Large intestine (tissue), 3 donors: ENCODE measurements at regions not wholly inside any gene's neighbourhood (a gene's known extent, or its start where the extent isn't known, plus 50 kb on each side); places are given as distances from the start of the nearest gene placed in this dataset.

Experiments used
- DNase-seq, 2 donors: peaks; one replicate each; pipeline versions ENCODE4 v3.0.0 to v3.0.0-alpha.2; 2013
- H3K27ac ChIP-seq: one replicate; pipeline ENCODE4 v1.5.1; 2013; ENCODE audit warnings: low read length
- H3K27me3 ChIP-seq: 2 replicates; pipeline ENCODE4 v1.6.1; 2013; ENCODE audit warnings: low read length; ENCODE audit not compliant: control insufficient read depth, insufficient read depth
- H3K36me3 ChIP-seq: 2 replicates; pipeline ENCODE4 v1.6.1; 2013; ENCODE audit warnings: low read length; ENCODE audit not compliant: control insufficient read depth, insufficient read depth
- H3K4me1 ChIP-seq: one replicate; pipeline ENCODE4 v1.6.1; 2013; ENCODE audit warnings: low read length; ENCODE audit not compliant: control insufficient read depth, insufficient read depth
- H3K4me3 ChIP-seq: one replicate; pipeline ENCODE4 v1.5.1; 2013; ENCODE audit warnings: low read length
- H3K9me3 ChIP-seq: one replicate; pipeline ENCODE4 v1.6.1; 2013; ENCODE audit warnings: mild to moderate bottlenecking, low read depth, low read length, moderate library complexity; ENCODE audit not compliant: control insufficient read depth
- WGBS: methylation state at CpG from one replicate; pipeline ENCODE4 v1.1.5; 2013; ENCODE audit warnings: low lambda C conversion rate; ENCODE audit not compliant: insufficient coverage; 5-methylcytosine and 5-hydroxymethylcytosine counted together

DNA sequence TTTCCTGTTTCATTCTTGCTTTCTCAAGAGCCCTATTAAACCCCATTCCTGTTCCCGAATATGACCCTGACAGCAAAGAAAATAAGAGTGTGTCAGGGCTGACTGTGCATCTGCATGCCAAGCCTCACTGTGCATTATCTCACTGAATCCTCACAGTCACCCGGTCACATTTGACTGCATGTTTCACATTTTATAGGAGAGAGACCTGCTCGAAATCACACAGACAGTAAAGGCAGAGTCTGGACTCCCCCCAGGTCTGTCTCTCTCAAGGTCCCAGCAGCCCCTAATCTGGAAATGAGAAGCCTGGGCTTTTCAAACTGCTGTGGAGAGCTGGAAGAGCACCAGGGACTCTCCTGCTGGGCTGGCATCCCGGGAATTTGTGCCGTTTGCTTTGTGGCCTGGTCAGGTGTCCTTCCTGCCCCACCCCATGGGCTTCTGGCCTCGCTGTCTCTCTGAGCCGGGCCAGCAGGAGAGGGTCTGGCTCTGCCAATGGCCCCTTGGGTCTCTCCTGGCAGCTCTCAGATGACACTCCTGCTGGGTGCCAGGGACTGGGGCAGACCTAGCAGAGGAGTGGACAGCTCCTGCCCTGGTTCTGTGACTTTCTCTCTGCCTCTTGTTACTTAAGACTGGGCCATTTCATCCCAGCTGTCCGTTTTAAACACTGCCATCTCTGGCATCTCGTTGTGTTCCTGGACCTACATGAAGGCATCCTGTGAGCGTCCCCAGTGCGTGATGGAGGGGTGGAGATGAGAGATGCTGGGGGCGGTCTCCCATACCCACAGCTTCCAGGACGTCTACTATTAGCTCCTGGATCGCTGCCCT is 173.6 kb downstream of the ARHGAP12 start:
- no peak for DNase-seq
- WGBS: 60% methylated on average over 1 of the region's 14 CpGs
- no peak overlapping the region for H3K27ac ChIP-seq
- no peaks in the 10 kb centered on the region for H3K9me3 ChIP-seq
- H3K4me1 ChIP-seq: peaks cover 7% of the 10 kb centered on the region
- H3K36me3 ChIP-seq: no peaks in the 10 kb centered on the region
- H3K4me3 ChIP-seq: no peak overlapping the region
- H3K27me3 ChIP-seq: no peaks in the 10 kb centered on the region

DNA sequence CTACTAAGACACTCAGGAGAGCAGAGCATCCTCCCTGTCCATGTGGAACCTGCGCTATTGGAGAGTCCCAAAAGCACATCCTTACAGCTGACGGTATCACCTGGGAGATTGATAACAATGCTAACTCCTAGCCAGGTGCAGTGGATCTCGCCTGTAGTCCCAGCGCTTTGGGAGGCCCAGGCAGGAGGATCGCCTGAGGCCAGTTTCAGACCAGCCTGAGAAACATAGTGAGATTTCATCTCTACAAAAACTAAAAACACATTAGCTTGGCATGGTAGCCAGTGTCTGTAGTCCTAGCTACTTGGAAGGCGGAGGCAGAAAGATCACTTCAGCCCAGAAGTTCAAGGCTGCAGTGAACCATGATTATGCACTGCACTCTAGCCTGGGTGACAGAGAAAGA is 174.9 kb downstream of the ARHGAP12 start:
- WGBS: no CpG with 5 or more reads among the region's 6 CpGs

DNA sequence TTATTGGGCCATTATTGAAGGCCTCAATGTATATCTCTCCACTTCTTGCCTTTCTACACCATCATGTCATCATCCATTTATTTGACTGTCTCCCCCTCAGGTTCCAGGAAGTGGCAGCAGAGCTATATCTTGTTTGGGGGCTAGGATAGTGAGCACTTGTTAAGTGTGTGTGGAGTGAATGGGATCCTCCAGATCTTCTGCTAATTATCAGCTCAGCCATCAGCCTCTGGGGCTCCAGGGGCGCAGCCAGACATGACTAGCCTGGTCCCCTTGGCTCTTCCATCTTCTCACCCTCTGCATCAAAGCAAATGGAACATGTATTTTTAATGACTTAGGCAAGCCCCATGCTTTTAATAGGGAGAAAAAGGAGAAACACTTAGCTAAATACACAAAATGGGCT is 176.5 kb downstream of the ARHGAP12 start:
- Histone ChIP-seq H3K27ac (no peak overlapping the region), H3K27me3 (no peaks in the 10 kb centered on the region), H3K36me3 (no peaks in the 10 kb centered on the region), H3K9me3 (no peaks in the 10 kb centered on the region), H3K4me3 (no peak overlapping the region), H3K4me1 (no peaks in the 10 kb centered on the region)
- no peak for DNase-seq
- no CpG with 5 or more reads among the region's 1 CpG for WGBS

More for the DNA sequence above, 174.9 kb downstream of the ARHGAP12 start:
- no peaks in the 10 kb centered on the region for H3K36me3 ChIP-seq
- no peak overlapping the region for H3K27ac ChIP-seq
- H3K4me1 ChIP-seq: peaks cover 3% of the 10 kb centered on the region
- no peak overlapping the region for H3K4me3 ChIP-seq
- no peaks in the 10 kb centered on the region for H3K9me3 ChIP-seq
- H3K27me3 ChIP-seq: no peaks in the 10 kb centered on the region
- no peak for DNase-seq

DNA sequence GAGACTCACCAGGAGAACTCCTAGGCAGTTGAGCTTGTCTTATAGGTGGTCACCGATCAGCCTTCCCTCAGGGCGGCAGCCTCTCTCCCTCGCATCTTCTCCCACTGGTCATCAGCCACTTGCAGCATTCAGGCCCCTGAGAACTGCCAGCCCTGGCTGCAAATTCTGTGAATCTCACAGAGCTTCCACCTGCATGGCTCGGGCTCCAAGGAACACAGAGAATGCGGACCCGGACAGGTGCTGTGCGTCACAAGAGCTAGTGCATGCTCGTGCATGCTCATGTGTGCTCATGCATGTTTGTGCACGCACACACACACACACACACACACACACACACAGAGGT is 176.9 kb downstream of the ARHGAP12 start:
- H3K4me3 ChIP-seq: no peak overlapping the region
- no peaks in the 10 kb centered on the region for H3K9me3 ChIP-seq
- no peaks in the 10 kb centered on the region for H3K27me3 ChIP-seq
- WGBS: no CpG with 5 or more reads among the region's 9 CpGs
- no peaks in the 10 kb centered on the region for H3K36me3 ChIP-seq
- DNase-seq: no peak
- no peaks in the 10 kb centered on the region for H3K4me1 ChIP-seq
- no peak overlapping the region for H3K27ac ChIP-seq

DNA sequence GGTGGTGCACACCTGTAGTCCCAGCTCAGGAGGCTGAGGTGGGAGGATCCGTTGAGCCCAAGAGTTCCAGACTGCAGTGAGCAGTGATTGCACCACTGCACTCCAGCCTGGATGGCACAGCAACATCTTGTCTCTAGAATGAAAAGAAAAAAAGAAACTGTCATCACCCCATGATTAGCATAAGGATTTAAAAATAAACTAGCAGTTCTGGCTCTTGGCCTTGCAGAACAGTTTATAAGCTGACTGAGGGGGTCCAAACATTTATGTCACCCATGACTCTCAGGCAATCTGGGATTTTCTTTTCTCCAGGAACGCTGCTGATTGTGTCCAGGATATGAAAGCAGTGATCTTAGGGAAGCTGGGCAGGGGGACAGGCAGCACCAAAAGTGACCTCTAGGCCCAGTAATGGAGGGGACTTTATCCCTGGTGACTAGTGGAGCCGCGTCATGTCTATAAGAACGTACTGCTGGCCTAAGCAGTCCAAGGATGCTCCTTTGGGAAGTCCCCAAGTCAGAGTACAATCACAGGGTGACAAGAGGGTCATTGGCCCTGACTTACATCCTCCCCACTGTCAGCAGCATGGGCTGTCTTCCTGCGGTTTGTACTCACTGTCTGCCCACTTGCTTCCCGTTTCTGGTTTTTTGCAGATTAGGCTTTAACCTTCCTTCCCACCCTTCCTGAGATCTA is 177.4 kb downstream of the ARHGAP12 start:
- WGBS: 73% methylated on average over 2 of the region's 7 CpGs
- no peaks in the 10 kb centered on the region for H3K4me1 ChIP-seq
- H3K36me3 ChIP-seq: no peaks in the 10 kb centered on the region
- DNase-seq: no peak
- no peak overlapping the region for H3K27ac ChIP-seq
- H3K9me3 ChIP-seq: no peaks in the 10 kb centered on the region
- H3K4me3 ChIP-seq: no peak overlapping the region
- H3K27me3 ChIP-seq: no peaks in the 10 kb centered on the region

DNA sequence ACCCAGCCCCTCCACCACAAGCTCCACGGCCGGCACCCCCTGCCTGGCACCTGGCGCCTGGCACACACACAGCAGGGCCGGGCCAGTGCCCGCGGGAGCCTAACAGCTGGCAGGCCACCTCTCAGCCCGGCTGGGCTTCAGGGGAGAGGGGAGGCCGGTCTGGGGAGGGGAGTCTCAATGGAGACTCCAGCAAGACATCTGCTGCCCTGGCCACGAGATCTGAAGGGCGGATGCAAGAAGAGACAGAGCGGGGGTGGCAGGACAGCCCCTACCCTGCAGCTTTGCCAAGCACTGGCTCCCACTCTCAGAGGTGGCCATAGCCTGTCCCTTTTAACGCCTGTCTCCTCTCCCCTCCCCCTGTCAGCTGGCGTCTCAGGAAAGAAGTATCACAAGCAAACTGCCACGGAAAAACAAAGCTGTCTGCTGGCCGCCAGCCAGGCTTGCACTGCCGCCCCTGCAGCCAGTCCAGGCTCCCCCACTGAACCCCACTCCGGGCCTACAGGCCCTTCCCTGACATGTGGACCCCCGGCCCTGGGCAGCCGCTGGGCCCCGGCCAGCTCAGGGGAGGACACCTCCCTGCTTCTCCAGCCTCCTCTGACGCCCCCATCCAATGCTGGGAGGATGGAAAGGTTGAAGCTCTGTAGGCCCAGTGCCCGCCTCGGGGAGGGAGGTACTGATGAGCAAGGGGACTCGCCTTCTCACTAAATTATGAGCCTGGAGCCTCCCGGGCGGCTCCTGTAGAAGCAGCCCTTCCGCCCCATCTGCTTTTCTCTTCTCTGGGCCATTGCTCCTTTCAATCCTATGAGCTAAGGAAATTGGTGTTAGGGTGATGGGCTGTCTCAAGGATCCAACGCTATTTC is 178.4 kb downstream of the ARHGAP12 start:
- H3K4me1 ChIP-seq: no peaks in the 10 kb centered on the region
- H3K36me3 ChIP-seq: no peaks in the 10 kb centered on the region
- no peaks in the 10 kb centered on the region for H3K9me3 ChIP-seq
- WGBS: no CpG with 5 or more reads among the region's 28 CpGs
- H3K4me3 ChIP-seq: no peak overlapping the region
- DNase-seq: peak in 1 of 2 donors; percentile 42
- H3K27ac ChIP-seq: peak overlapping the region; percentile 48
- no peaks in the 10 kb centered on the region for H3K27me3 ChIP-seq

DNA sequence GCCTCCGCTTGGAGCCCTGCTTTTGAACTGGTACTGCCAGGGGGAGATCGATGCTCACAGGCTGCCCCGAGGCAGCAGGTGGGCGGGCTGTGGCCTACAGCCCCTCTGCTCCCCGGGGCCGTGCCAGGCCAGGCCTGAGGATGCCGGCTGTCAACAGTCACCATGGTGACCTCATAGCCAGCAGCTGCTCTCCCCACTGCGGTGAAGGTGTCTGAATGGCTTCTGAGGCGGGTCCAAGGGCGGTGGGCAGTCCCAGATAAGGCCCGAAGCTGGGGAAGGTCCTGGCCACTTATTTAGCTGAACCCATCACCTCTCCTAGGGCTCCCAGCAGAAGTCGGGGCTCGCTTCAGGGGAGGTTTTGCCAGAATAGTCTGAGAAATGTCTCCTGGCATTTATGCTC is 179.3 kb downstream of the ARHGAP12 start:
- Histone ChIP-seq H3K27ac (peak overlapping the region; percentile 48), H3K36me3 (no peaks in the 10 kb centered on the region), H3K9me3 (no peaks in the 10 kb centered on the region), H3K27me3 (no peaks in the 10 kb centered on the region), H3K4me1 (no peaks in the 10 kb centered on the region), H3K4me3 (no peak overlapping the region)
- DNase-seq: no peak
- WGBS: no CpG with 5 or more reads among the region's 13 CpGs

DNA sequence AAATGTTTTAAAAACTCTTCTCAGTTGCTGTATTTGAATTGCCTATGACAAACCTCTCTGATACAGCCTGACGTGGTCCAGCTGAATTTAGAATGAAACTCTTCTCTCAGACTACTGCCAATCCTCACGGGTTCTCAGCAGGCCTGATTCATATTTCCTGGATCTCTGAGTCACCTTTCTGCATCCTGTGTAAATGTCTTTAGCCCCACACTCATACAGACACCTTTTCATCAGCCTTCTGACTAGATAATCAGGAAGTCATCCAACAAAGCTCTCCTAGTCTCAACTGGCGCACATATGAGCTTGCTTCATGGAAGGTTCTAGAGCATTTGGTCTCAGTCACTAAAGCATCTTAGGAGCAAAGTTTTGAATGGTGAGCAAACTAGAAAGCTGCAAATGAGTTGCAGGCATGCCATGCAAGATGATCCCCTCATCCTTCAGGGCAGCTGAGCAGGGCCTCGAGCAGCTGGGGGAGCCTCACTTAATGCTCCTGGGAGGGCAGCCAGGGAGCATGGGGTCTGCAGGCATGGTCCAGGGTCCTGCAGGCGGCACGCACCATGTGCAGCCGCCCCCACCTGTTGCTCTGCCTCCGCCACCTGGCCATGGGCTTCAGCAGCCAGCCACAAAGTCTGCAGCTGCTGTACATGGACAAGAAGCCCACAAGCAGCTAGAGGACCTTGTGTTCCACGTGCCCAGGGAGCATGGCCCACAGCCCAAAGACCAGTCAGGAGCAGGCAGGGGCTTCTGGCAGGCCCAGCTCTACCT is 182.8 kb downstream of the ARHGAP12 start:
- Histone ChIP-seq H3K4me3 (no peak overlapping the region), H3K9me3 (no peaks in the 10 kb centered on the region), H3K4me1 (no peaks in the 10 kb centered on the region), H3K27ac (no peak overlapping the region), H3K27me3 (no peaks in the 10 kb centered on the region), H3K36me3 (no peaks in the 10 kb centered on the region)
- no peak for DNase-seq
- WGBS: 100% methylated on average over 1 of the region's 9 CpGs

DNA sequence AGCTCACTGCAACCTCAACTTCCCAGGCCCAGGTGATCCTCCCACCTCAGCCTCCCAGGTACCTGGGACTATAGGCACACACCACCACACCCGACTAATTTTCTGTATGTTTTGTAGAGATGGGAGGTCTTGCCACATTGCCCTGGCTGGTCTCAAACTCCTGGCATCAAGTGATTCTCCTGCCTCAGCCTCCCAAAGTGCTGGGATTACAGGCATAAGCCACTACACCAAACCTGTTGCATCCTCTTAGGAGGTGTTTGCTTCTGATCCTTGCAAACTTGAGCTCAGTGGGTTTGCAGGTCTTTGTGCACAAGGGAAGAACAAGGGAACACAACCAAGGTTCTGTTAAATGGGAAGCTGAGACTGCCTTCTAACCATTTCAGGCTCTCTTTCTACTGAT is 184.6 kb downstream of the ARHGAP12 start:
- Histone ChIP-seq H3K4me3 (no peak overlapping the region), H3K27me3 (no peaks in the 10 kb centered on the region), H3K27ac (no peak overlapping the region), H3K4me1 (no peaks in the 10 kb centered on the region), H3K36me3 (no peaks in the 10 kb centered on the region), H3K9me3 (no peaks in the 10 kb centered on the region)
- WGBS: no CpG with 5 or more reads among the region's 1 CpG
- no peak for DNase-seq

DNA sequence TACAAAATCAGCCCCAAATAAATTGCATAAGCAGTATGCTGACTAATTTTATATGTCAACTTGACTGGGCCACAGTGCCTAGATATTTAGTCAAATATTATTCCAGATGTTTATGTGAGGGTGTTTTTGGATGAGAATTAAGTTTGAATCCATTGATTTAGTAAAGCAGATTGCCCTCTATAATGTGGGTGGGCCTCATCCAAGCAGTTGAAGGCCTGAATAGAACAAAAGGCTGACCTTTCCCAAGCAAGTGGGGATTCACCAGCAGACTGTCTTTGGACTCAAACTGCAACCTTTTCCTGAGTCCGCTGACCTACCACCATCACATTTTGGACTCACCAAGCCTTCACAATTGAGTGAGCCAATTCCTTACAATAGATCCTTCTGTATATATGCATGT is 186.4 kb downstream of the ARHGAP12 start:
- DNase-seq: no peak
- H3K4me3 ChIP-seq: no peak overlapping the region
- WGBS: no CpG with 5 or more reads among the region's 1 CpG

More for the DNA sequence above, 186.4 kb downstream of the ARHGAP12 start:
- Histone ChIP-seq H3K27ac (no peak overlapping the region), H3K4me1 (no peaks in the 10 kb centered on the region), H3K27me3 (no peaks in the 10 kb centered on the region), H3K36me3 (no peaks in the 10 kb centered on the region), H3K9me3 (no peaks in the 10 kb centered on the region)
